ENCODE measurements at regions not wholly inside any gene's neighbourhood (a gene's known extent, or its start where the extent isn't known, plus 50 kb on each side); places are given as distances from the start of the nearest gene placed in this dataset.

DNA sequence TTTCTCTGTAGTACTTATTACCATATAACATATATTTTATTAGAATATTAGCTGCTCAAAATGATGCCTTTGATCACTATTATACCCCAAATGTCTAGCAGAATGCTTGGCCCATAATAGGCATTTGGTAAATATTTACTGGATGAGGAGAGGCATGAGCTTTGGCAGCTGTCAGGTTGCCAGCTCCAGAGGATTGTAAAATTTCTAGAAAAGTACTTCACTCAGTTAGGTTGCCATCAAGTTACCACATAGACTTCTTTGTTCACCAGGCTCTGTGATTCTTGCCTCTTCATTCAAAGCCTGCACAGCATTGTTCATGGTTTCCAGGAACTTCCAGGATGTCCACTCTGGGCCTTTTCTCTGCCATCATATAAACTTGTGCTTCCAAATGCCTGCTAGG is 582.8 kb downstream of the PDCD6IP start:
- H3K27ac ChIP-seq, result no peak overlapping the region
- intact Hi-C loops (cut with DNase I), result no loop called here
- no peaks in the 10 kb centered on the region for H3K4me1 ChIP-seq
- no peaks in the 10 kb centered on the region for H3K9me3 ChIP-seq
- H3K27me3 ChIP-seq, result no peaks in the 10 kb centered on the region
- no peak for TF ChIP-seq POLR2AphosphoS5 (IDR thresholded peaks at IDR 0.05)
- no peak for TF ChIP-seq POLR2A (IDR thresholded peaks at IDR 0.05)
- TF ChIP-seq, protein P1, sequence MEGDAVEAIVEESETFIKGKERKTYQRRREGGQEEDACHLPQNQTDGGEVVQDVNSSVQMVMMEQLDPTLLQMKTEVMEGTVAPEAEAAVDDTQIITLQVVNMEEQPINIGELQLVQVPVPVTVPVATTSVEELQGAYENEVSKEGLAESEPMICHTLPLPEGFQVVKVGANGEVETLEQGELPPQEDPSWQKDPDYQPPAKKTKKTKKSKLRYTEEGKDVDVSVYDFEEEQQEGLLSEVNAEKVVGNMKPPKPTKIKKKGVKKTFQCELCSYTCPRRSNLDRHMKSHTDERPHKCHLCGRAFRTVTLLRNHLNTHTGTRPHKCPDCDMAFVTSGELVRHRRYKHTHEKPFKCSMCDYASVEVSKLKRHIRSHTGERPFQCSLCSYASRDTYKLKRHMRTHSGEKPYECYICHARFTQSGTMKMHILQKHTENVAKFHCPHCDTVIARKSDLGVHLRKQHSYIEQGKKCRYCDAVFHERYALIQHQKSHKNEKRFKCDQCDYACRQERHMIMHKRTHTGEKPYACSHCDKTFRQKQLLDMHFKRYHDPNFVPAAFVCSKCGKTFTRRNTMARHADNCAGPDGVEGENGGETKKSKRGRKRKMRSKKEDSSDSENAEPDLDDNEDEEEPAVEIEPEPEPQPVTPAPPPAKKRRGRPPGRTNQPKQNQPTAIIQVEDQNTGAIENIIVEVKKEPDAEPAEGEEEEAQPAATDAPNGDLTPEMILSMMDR (IDR thresholded peaks at IDR 0.05), result no peak
- TF ChIP-seq EP300 (IDR thresholded peaks at IDR 0.05), result no peak
- DNase-seq, result no peak
- H3K36me3 ChIP-seq, result no peaks in the 10 kb centered on the region
- no peak overlapping the region for H3K4me3 ChIP-seq

DNA sequence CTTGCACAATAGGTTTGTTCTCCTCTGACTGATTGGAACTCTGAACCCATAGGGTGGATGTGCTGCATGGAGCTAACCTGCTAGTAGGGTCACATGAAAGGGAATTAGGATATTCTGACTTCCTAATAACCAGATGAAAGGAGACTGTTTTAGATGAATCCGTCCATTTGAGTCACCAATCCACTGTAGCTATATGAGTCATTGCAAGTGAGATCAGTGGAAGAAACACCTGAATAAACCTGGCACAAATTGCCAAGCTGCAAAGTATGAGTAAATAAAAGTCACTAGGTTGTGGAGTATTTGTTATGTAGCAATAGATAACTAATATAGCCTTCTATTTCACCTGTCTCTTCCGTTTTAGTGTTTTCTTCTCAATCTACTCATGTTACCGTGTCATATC is 584.4 kb downstream of the PDCD6IP start:
- WGBS, 2 donors, result 15 to 63% methylated on average over 3 of the region's 3 CpGs
- H3K36me3 ChIP-seq, result no peaks in the 10 kb centered on the region
- no peaks in the 10 kb centered on the region for H3K4me1 ChIP-seq

DNA sequence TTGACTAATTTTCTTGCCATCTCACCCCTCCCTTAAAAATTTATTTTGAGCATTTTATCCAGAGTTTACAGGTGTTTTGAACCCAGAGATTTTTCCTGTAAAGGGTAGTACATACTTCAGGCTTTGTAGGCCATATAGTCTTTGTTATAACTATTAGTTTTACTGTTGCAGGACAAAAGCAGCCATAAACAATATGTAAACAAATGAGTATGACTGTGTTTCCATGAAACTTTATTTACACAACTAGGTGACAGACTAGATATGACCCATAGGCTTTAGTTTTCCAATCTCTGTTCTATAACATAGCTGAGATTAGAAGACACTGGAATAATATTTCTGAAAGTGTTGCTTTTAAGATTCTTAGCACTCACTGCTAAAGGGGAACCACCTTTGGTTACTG is 587.9 kb downstream of the PDCD6IP start:
- intact Hi-C loops (cut with DNase I), result no loop called here
- no peak overlapping the region for H3K4me3 ChIP-seq
- H3K27ac ChIP-seq, result no peak overlapping the region
- H3K36me3 ChIP-seq, result no peaks in the 10 kb centered on the region
- DNase-seq, result no peak
- no peaks in the 10 kb centered on the region for H3K4me1 ChIP-seq
- TF ChIP-seq POLR2A (IDR thresholded peaks at IDR 0.05), result no peak
- TF ChIP-seq, protein P1 (IDR thresholded peaks at IDR 0.05), result no peak
- no peak for TF ChIP-seq EP300 (IDR thresholded peaks at IDR 0.05)
- no peak for TF ChIP-seq POLR2AphosphoS5 (IDR thresholded peaks at IDR 0.05)
- H3K9me3 ChIP-seq, result no peaks in the 10 kb centered on the region
- H3K27me3 ChIP-seq, result no peaks in the 10 kb centered on the region

More for the DNA sequence above, 584.4 kb downstream of the PDCD6IP start:
- no peak overlapping the region for H3K4me3 ChIP-seq
- intact Hi-C loops (cut with DNase I), result no loop called here
- no peak overlapping the region for H3K27ac ChIP-seq
- no peak for TF ChIP-seq EP300 (IDR thresholded peaks at IDR 0.05)
- no peak for TF ChIP-seq POLR2AphosphoS5 (IDR thresholded peaks at IDR 0.05)
- TF ChIP-seq, protein P1 (IDR thresholded peaks at IDR 0.05), result no peak
- TF ChIP-seq POLR2A (IDR thresholded peaks at IDR 0.05), result no peak
- DNase-seq, result no peak
- H3K9me3 ChIP-seq, result no peaks in the 10 kb centered on the region
- no peaks in the 10 kb centered on the region for H3K27me3 ChIP-seq

DNA sequence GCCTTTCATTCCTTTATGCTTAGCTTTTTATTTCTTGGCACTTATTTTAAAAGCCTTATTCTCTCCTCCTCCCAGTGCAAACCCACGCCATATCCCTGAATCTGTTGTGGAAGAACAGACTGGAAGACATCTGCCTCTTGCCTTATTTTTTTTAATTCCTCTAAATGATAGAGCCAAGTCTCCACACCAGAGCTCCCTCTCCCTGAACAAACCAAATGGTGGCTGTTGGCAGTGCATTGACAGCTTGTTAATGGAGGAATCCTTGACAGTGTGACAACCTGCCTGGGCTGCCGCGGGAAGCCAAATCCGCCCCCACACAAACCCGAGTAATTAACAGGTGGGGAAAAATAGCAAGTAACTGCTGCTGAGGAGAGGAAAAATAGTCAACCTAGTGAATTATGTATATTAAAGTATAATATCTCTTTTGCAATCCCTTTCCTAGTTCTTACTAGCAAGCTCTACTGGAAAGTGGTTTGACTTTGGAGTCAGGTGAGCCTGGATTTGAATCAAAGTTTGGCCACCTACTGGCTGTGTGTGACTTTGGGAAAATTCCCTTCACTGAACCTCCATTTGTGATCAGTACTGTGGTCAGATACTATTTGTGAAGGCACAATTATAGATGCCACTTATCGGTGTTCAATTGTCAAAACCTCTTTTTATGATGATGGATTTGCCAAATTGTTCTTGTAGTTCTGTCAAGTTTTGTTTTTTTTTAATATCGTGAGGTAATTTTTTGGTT is 589.6 kb downstream of the PDCD6IP start:
- H3K9me3 ChIP-seq, result peaks cover 0 to 3% (median 0%) of the 10 kb centered on the region in 4 donors
- no peak for DNase-seq
- H3K4me3 ChIP-seq, result no peak overlapping the region
- 84 to 92% methylated on average over 7 of the region's 7 CpGs for WGBS, 2 donors
- no peaks in the 10 kb centered on the region for H3K4me1 ChIP-seq
- H3K27me3 ChIP-seq, result no peaks in the 10 kb centered on the region
- H3K36me3 ChIP-seq, result no peaks in the 10 kb centered on the region
- intact Hi-C loops (cut with DNase I), result no loop called here
- TF ChIP-seq EP300 (IDR thresholded peaks at IDR 0.05) (no peak), POLR2A (IDR thresholded peaks at IDR 0.05) (no peak), POLR2AphosphoS5 (IDR thresholded peaks at IDR 0.05) (no peak)
- TF ChIP-seq, protein P1 (IDR thresholded peaks at IDR 0.05), result no peak
- H3K27ac ChIP-seq, result no peak overlapping the region

DNA sequence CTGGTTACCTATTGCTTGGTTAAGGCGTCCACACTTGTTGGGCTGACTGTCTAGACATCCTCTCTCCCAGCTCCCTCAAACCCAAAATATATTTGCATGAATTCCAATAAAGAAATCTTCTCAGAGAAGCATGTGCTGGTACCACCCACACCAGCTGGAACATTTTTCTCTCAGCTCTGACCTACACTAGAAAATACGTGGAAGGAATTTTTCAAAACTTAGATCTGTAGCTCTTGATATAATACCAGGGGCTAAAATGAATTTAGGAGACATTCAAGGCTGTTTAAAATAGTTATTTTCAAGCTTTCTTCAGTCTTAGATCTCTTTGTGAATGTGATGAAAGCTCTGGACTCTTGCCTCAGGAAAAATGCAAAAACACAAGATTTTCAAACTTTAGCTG is 590.4 kb downstream of the PDCD6IP start:
- Histone ChIP-seq H3K9me3 (peaks cover 0 to 4% (median 0%) of the 10 kb centered on the region in 4 donors), H3K27me3 (no peaks in the 10 kb centered on the region), H3K27ac (peak overlapping the region in 1 of 4 donors; percentile 14), H3K4me3 (no peak overlapping the region), H3K4me1 (no peaks in the 10 kb centered on the region), H3K36me3 (no peaks in the 10 kb centered on the region)
- TF ChIP-seq POLR2A (IDR thresholded peaks at IDR 0.05) (no peak), POLR2AphosphoS5 (IDR thresholded peaks at IDR 0.05) (no peak), EP300 (IDR thresholded peaks at IDR 0.05) (no peak)
- TF ChIP-seq, protein P1 (IDR thresholded peaks at IDR 0.05), result no peak
- no peak for DNase-seq
- WGBS, 2 donors, result 84 to 89% methylated on average over 2 of the region's 2 CpGs
- intact Hi-C loops (cut with DNase I), result no loop called here

Data from sigmoid colon (tissue), 6 donors.